ENCODE measurements at regions not wholly inside any gene's neighbourhood (a gene's known extent, or its start where the extent isn't known, plus 50 kb on each side); places are given as distances from the start of the nearest gene placed in this dataset.

DNA sequence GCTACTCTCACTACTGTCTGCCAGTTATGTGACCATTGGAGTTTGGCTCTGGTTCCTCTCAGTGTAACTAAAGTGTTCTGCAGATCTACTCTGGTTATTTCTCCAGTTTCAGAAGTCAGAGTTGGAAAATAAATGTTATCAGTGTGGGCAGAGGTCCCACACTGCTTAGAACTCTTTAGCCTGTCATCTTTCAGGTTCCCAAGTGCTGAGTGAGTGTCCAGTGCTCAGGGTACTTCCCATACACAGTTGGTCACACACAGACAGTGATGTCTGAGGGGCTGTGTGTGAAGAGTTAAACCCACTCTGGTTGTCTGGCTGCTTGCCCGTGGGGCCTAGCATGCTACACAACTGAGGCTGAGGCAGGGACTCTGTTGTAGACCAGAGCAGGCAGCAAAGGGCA, 421.8 kb upstream of the MEX3C start:
- TF ChIP-seq, protein P1, sequence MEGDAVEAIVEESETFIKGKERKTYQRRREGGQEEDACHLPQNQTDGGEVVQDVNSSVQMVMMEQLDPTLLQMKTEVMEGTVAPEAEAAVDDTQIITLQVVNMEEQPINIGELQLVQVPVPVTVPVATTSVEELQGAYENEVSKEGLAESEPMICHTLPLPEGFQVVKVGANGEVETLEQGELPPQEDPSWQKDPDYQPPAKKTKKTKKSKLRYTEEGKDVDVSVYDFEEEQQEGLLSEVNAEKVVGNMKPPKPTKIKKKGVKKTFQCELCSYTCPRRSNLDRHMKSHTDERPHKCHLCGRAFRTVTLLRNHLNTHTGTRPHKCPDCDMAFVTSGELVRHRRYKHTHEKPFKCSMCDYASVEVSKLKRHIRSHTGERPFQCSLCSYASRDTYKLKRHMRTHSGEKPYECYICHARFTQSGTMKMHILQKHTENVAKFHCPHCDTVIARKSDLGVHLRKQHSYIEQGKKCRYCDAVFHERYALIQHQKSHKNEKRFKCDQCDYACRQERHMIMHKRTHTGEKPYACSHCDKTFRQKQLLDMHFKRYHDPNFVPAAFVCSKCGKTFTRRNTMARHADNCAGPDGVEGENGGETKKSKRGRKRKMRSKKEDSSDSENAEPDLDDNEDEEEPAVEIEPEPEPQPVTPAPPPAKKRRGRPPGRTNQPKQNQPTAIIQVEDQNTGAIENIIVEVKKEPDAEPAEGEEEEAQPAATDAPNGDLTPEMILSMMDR (IDR thresholded peaks at IDR 0.05): no peak
- TF ChIP-seq POLR2A (IDR thresholded peaks at IDR 0.05): no peak
- no peak for TF ChIP-seq EP300 (IDR thresholded peaks at IDR 0.05)

All from ovary (tissue), 3 donors.